Right lobe of liver (tissue), 6 donors: ENCODE measurements at regions not wholly inside any gene's neighbourhood (a gene's known extent, or its start where the extent isn't known, plus 50 kb on each side); places are given as distances from the start of the nearest gene placed in this dataset.

Experiments
- ATAC-seq, 4 donors: fragments of 200-7000 bp; cut with Tn5 transposase; one replicate each; pipeline ENCODE4 v1.9.1; 2020; ENCODE audit warnings: mild to moderate bottlenecking in 4 of 4, moderate library complexity in 4 of 4
- DNase-seq, 3 donors: peaks; one replicate each; pipeline ENCODE4 v3.0.0-alpha.2; 2020
- H3K27ac ChIP-seq, 3 donors: fragments of 200-600 bp; one replicate each; pipeline ENCODE4 v1.8.0; 2022
- H3K27me3 ChIP-seq, 2 donors: fragments of 200-600 bp; one replicate each; pipeline ENCODE4 v1.8.0; 2022
- H3K36me3 ChIP-seq, 4 donors: fragments of 200-600 bp; sonication (generic) in 1 of 4; one replicate each; pipeline versions ENCODE4 v1.5.1 to v1.8.0; 2017 to 2022; ENCODE audit warnings: control low read depth in 1 of 4
- H3K4me1 ChIP-seq, 4 donors: fragments of 200-600 bp; sonication (generic) in 1 of 4; one replicate each; pipeline versions ENCODE4 v1.5.1 to v1.8.0; 2017 to 2022; ENCODE audit warnings: control low read depth in 1 of 4
- H3K4me3 ChIP-seq, 3 donors: fragments of 200-600 bp; one replicate each; pipeline ENCODE4 v1.8.0; 2022
- H3K9me3 ChIP-seq, 4 donors: fragments of 200-600 bp; sonication (generic) in 1 of 4; one replicate each; pipeline versions ENCODE4 v1.5.1 to v1.8.0; 2017 to 2022; ENCODE audit warnings: control low read depth in 1 of 4
- POLR2A ChIP-seq: fragments of 450-650 bp; IDR thresholded peaks from one replicate; pipeline ENCODE4 v1.6.1; 2017; ENCODE audit warnings: antibody characterized with exemption, mild to moderate bottlenecking
- WGBS: methylation state at CpG from one replicate; pipeline ENCODE4 v1.1.6; 2018; ENCODE audit warnings: low coverage, low lambda C conversion rate; ENCODE audit not compliant: insufficient coverage; ENCODE audit errors: missing lambda C conversion rate; 5-methylcytosine and 5-hydroxymethylcytosine counted together
- intact Hi-C, 2 donors: fragments of 100-400 bp; cut with DNase I; formaldehyde crosslinking; loops; one replicate each; pipeline versions ENCODE4 v1.11.2 to v1.14.1; 2022
- TF ChIP-seq, protein P1 (sequence below), 4 donors: fragments of 200-600 bp in 3 of 4; fragments of 450-650 bp in 1 of 4; IDR thresholded peaks; one replicate each; pipeline versions ENCODE4 v1.5.1 to v1.8.0; 2016 to 2022; ENCODE audit warnings: antibody characterized with exemption in 4 of 4, mild to moderate bottlenecking in 2 of 4
- donor health status: DM: no; HTN: yes; CAD: no.
- donor health status: DM: no; HTN: no; CAD: no.
- donor health status: DM: no; HTN: no; CAD: no.
- donor health status: DM: no; HTN: yes; CAD: no.
- donor health status: DM: no; HTN: yes; CAD: no.

DNA sequence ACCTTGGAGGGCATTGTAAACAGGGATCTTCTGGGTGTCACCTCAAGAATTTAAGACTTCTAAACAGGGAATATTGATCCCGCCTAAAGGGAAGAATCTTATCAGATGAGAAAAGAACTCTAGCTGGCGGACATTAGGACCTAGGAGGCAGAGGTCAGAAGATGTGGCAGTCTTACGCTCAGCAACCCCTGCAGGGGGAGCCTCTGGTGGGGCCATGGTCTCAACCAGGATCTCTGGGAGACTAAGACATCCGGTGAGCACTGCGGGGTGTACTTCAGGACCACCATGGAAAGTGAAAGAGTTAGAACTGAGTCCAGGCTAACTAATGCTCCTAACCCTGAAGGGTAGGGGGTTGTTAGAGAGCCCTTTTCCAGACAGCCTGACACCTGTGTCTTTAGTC, 295.2 kb downstream of the VGLL3 start:
- no CpG with 5 or more reads among the region's 5 CpGs for WGBS
- Histone ChIP-seq H3K36me3 (no peaks in the 10 kb centered on the region), H3K27ac (no peak overlapping the region), H3K4me1 (no peaks in the 10 kb centered on the region), H3K4me3 (no peak overlapping the region), H3K27me3 (no peaks in the 10 kb centered on the region), H3K9me3 (no peaks in the 10 kb centered on the region)
- ATAC-seq (no peak), DNase-seq (no peak)
- intact Hi-C loops, result no loop called here
- no peak for TF ChIP-seq POLR2A
- TF ChIP-seq, protein P1, sequence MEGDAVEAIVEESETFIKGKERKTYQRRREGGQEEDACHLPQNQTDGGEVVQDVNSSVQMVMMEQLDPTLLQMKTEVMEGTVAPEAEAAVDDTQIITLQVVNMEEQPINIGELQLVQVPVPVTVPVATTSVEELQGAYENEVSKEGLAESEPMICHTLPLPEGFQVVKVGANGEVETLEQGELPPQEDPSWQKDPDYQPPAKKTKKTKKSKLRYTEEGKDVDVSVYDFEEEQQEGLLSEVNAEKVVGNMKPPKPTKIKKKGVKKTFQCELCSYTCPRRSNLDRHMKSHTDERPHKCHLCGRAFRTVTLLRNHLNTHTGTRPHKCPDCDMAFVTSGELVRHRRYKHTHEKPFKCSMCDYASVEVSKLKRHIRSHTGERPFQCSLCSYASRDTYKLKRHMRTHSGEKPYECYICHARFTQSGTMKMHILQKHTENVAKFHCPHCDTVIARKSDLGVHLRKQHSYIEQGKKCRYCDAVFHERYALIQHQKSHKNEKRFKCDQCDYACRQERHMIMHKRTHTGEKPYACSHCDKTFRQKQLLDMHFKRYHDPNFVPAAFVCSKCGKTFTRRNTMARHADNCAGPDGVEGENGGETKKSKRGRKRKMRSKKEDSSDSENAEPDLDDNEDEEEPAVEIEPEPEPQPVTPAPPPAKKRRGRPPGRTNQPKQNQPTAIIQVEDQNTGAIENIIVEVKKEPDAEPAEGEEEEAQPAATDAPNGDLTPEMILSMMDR (IDR thresholded peaks at IDR 0.05), result no peak

DNA sequence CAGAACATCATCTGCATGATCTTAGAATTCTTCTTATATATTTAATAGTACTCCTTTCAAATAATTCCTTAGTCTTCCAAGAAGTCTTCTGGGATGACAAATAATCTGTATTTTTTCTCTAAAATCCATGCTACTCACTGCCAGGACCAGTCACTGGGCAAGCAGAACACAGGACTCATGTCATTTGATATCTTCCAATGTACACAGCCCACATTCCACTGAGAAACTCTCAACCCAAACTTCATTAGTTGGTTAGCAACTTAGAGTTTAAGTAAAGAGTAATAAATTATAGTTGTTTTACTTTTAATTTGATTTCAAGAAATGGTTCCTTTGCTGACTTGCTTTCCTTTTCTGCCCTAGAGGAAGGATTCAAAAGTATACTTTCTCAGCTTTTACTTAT, 317.0 kb downstream of the VGLL3 start:
- H3K27me3 ChIP-seq, result no peaks in the 10 kb centered on the region
- no peak overlapping the region for H3K27ac ChIP-seq
- no peak overlapping the region for H3K4me3 ChIP-seq
- H3K36me3 ChIP-seq, result no peaks in the 10 kb centered on the region
- DNase-seq (no peak), ATAC-seq (no peak)
- intact Hi-C loops, result no loop called here
- H3K9me3 ChIP-seq, result no peaks in the 10 kb centered on the region
- TF ChIP-seq, protein P1 (IDR thresholded peaks at IDR 0.05), result no peak
- TF ChIP-seq POLR2A, result no peak
- H3K4me1 ChIP-seq, result no peaks in the 10 kb centered on the region

DNA sequence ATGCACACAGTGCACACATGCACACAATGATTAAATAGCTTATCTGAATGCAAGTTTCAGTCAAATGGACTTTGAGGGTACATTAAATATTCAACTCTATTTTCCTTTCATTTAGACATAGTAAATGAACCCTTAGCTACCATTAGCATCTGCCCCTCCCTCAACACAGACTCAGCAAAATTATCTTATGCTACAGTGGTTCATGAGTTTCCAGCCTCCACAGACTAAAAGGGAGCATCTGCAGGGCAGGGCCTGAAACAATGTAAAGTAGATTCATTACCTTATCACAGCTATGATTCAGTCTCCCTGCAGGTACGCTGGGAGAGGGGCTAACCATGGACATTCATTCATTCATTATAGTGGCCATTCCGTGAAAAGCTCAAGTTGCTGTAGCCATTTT, 329.1 kb downstream of the VGLL3 start:
- no peaks in the 10 kb centered on the region for H3K9me3 ChIP-seq
- ATAC-seq, result no peak
- H3K27me3 ChIP-seq, result no peaks in the 10 kb centered on the region
- 58% methylated on average over 2 of the region's 2 CpGs for WGBS
- no peaks in the 10 kb centered on the region for H3K36me3 ChIP-seq
- H3K4me1 ChIP-seq, result no peaks in the 10 kb centered on the region
- no peak for DNase-seq
- intact Hi-C loops, result no loop called here
- H3K4me3 ChIP-seq, result no peak overlapping the region
- no peak overlapping the region for H3K27ac ChIP-seq
- TF ChIP-seq, protein P1 (IDR thresholded peaks at IDR 0.05), result no peak
- no peak for TF ChIP-seq POLR2A

DNA sequence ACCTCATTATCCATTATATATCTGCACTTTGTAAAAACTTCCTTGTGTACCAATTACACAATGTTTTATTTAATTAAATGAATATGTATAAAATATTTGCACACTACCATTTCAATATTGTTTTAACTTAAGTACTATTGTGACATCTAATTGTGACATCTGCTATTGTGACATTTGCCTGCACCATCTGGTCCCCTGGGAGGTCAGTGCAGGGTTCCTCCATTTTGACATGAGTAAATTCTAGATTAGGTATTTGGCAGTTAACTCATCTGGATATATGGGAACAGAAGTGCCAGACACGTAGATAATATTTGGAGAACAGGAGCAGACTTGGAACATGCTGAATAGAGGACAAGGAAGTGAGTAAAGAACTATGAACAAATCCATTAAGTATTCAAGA, 332.1 kb downstream of the VGLL3 start:
- no peaks in the 10 kb centered on the region for H3K27me3 ChIP-seq
- TF ChIP-seq POLR2A, result no peak
- TF ChIP-seq, protein P1 (IDR thresholded peaks at IDR 0.05), result no peak
- WGBS, result 19% methylated on average over 1 of the region's 1 CpG
- DNase-seq (no peak), ATAC-seq (no peak)
- H3K4me1 ChIP-seq, result no peaks in the 10 kb centered on the region
- no peaks in the 10 kb centered on the region for H3K36me3 ChIP-seq
- no peak overlapping the region for H3K4me3 ChIP-seq
- H3K9me3 ChIP-seq, result no peaks in the 10 kb centered on the region
- intact Hi-C loops, result no loop called here
- H3K27ac ChIP-seq, result no peak overlapping the region

DNA sequence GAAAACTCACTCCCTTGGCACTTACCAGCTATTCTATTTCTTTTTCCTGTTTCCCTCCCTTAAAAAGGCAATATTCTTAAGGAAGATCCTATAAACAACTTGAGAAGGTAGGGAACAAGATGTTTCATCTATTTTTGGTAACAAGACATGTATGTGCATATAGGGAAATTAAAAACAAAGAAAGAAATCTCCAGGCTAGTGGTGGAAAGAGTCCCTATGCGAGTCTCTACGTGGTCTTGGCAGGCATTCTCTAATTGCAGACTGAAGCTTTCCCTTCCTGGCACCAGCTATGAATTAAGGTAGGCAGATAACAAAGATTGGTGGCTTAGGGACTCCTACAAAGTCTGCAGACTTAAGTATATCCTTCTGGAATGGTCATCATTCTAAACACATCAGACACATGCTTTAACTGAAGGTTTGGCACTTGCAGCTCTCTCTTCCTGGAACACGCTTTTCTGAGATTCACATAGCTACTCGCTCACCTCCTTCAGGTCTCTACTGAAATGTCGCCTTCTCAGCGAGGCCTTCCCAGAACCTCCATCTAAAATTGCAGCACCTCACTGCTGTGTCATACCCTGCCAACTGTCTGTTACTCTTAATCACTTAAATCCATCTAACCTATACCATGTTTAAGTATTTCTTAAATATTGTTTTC, 336.0 kb downstream of the VGLL3 start:
- no peaks in the 10 kb centered on the region for H3K9me3 ChIP-seq
- no peak for DNase-seq
- no peaks in the 10 kb centered on the region for H3K4me1 ChIP-seq
- no peak for TF ChIP-seq POLR2A
- TF ChIP-seq, protein P1 (IDR thresholded peaks at IDR 0.05), result no peak
- 62% methylated on average over 6 of the region's 6 CpGs for WGBS
- H3K27me3 ChIP-seq, result no peaks in the 10 kb centered on the region
- no peak for ATAC-seq
- H3K4me3 ChIP-seq, result no peak overlapping the region
- H3K27ac ChIP-seq, result no peak overlapping the region
- intact Hi-C loops, result no loop called here
- no peaks in the 10 kb centered on the region for H3K36me3 ChIP-seq
